DND-41 (cell line): ENCODE measurements at regions not wholly inside any gene's neighbourhood (a gene's known extent, or its start where the extent isn't known, plus 50 kb on each side); places are given as distances from the start of the nearest gene placed in this dataset.

Experiments used
- ATAC-seq: fragments of 200-7000 bp; cut with Tn5 transposase; 3 replicates; pipeline ENCODE4 v1.9.1; 2021; ENCODE audit warnings: low read depth; ENCODE audit not compliant: insufficient read depth
- DNase-seq: peaks from one replicate; pipeline ENCODE4 v3.0.0-alpha.2; 2020
- H2AFZ ChIP-seq: 2 replicates; pipeline ENCODE4 v1.6.0; 2012; ENCODE audit warnings: low read depth, low read length
- H3K27ac ChIP-seq: 2 replicates; pipeline ENCODE4 v1.5.1; 2012; ENCODE audit warnings: low read length, inconsistent platforms
- H3K27me3 ChIP-seq: fragments of 200-600 bp; sonication (generic); 2 replicates; pipeline ENCODE4 v1.6.0; 2012; ENCODE audit warnings: low read length, mild to moderate bottlenecking, inconsistent platforms; ENCODE audit not compliant: insufficient read depth, poor library complexity
- H3K36me3 ChIP-seq: 2 replicates; pipeline ENCODE4 v1.5.1; 2012; ENCODE audit warnings: low read length, inconsistent platforms; ENCODE audit not compliant: insufficient read depth
- H3K4me1 ChIP-seq: 2 replicates; pipeline ENCODE4 v1.5.1; 2012; ENCODE audit warnings: mild to moderate bottlenecking, low read length; ENCODE audit not compliant: insufficient read depth
- H3K4me2 ChIP-seq: 2 replicates; pipeline ENCODE4 v1.6.0; 2012; ENCODE audit warnings: mild to moderate bottlenecking, moderate library complexity, low read length, inconsistent platforms; ENCODE audit not compliant: insufficient read depth
- H3K4me3 ChIP-seq, 2 experiments: fragments of 200-600 bp in 1 of 2; shearing (Covaris generic) in 1 of 2; 2 replicates each; pipeline ENCODE4 v1.5.1; 2012 to 2016; ENCODE audit warnings: inconsistent platforms in 2 of 2, low read length in 2 of 2, mild to moderate bottlenecking in 2 of 2, low read depth in 1 of 2, moderate library complexity in 1 of 2
- H3K79me2 ChIP-seq: 2 replicates; pipeline ENCODE4 v1.6.0; 2012; ENCODE audit warnings: low read length, inconsistent platforms; ENCODE audit not compliant: insufficient read depth
- H3K9ac ChIP-seq: 2 replicates; pipeline ENCODE4 v1.6.0; 2012; ENCODE audit warnings: low read depth, mild to moderate bottlenecking, inconsistent platforms, low read length, moderate library complexity
- H3K9me3 ChIP-seq: 2 replicates; pipeline ENCODE4 v1.5.1; 2012; ENCODE audit warnings: low read length, moderate library complexity, mild to moderate bottlenecking, inconsistent platforms; ENCODE audit not compliant: insufficient read depth, severe bottlenecking
- H4K20me1 ChIP-seq: 2 replicates; pipeline ENCODE4 v1.6.0; 2012; ENCODE audit warnings: low read length; ENCODE audit not compliant: insufficient read depth
- EZH2 ChIP-seq: IDR thresholded peaks from 3 replicates; pipeline ENCODE4 v1.6.1; 2012; ENCODE audit warnings: borderline replicate concordance, low read depth, mild to moderate bottlenecking, moderate library complexity, low read length, inconsistent platforms; ENCODE audit not compliant: severe bottlenecking
- TF ChIP-seq, protein P1 (sequence below): IDR thresholded peaks from 2 replicates; pipeline ENCODE4 v1.5.1; 2012; ENCODE audit warnings: borderline replicate concordance, low read length, moderate library complexity, mild to moderate bottlenecking; ENCODE audit not compliant: poor library complexity, severe bottlenecking; ENCODE audit errors: extremely low read depth

- Histone ChIP-seq H3K4me1 (no peaks in the 10 kb centered on the region), H3K36me3 (no peaks in the 10 kb centered on the region), H3K27ac (no peak overlapping the region), H3K9ac (no peak overlapping the region), H4K20me1 (no peaks in the 10 kb centered on the region), H3K4me3 (no peak overlapping the region), H3K4me2 (no peak overlapping the region), H3K79me2 (no peaks in the 10 kb centered on the region), H3K9me3 (no peaks in the 10 kb centered on the region), H3K27me3 (no peaks in the 10 kb centered on the region), H2AFZ (no peak overlapping the region)
- ATAC-seq (0 out of 3 replicates have a peak, but pooled peaks have one; percentile 27), DNase-seq (no peak)
- TF ChIP-seq EZH2 = no peak
- TF ChIP-seq, protein P1, sequence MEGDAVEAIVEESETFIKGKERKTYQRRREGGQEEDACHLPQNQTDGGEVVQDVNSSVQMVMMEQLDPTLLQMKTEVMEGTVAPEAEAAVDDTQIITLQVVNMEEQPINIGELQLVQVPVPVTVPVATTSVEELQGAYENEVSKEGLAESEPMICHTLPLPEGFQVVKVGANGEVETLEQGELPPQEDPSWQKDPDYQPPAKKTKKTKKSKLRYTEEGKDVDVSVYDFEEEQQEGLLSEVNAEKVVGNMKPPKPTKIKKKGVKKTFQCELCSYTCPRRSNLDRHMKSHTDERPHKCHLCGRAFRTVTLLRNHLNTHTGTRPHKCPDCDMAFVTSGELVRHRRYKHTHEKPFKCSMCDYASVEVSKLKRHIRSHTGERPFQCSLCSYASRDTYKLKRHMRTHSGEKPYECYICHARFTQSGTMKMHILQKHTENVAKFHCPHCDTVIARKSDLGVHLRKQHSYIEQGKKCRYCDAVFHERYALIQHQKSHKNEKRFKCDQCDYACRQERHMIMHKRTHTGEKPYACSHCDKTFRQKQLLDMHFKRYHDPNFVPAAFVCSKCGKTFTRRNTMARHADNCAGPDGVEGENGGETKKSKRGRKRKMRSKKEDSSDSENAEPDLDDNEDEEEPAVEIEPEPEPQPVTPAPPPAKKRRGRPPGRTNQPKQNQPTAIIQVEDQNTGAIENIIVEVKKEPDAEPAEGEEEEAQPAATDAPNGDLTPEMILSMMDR = no peak
These were observed 105.8 kb upstream of the ARHGAP42 start for GRCh38 chr11:100581318-100581717.

DNA sequence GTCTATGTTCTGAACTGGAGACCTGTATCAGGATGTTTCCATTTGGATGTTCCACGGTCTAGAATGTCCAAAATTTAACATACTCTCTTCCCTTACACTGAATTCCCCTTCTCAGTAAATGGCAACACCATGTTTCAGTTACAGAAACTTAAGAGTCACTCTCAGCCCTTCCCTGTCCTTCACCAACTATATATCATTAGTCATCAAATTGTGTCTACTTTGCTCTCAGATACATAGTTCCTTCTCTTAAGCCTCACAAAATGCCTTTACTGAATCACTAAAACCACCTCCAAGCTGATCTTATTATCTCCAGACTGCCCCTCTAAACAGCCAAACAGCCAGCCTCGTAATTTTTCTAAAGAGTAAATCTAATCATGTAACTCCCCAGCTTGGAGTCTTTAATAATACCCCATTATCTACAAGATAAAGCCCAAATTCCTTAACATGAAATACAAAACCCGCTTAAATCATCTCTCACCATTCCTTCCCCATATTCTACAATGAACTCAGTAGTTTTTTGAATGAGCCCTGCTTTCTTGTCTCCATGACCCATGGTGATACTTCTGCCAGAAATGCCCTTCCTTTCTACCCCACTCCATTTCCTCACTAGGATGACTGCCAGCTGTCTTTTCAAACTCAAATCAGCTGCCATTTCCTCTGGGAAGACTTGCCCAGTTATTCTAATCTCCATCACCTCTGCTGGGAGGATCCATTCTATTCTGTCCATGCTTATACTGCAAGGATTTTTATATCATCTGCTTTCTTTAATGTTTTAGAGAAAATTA, 102.7 kb upstream of the ARHGAP42 start:
- TF ChIP-seq, protein P1 = no peak
- no peak for TF ChIP-seq EZH2
- H3K4me2 ChIP-seq = no peak overlapping the region
- DNase-seq (no peak), ATAC-seq (no peak)
- no peaks in the 10 kb centered on the region for H3K79me2 ChIP-seq
- H3K4me3 ChIP-seq = no peak overlapping the region
- H2AFZ ChIP-seq = no peak overlapping the region
- no peaks in the 10 kb centered on the region for H3K27me3 ChIP-seq
- no peaks in the 10 kb centered on the region for H4K20me1 ChIP-seq
- H3K9ac ChIP-seq = no peak overlapping the region
- H3K9me3 ChIP-seq = no peaks in the 10 kb centered on the region
- no peaks in the 10 kb centered on the region for H3K4me1 ChIP-seq
- H3K27ac ChIP-seq = no peak overlapping the region
- no peaks in the 10 kb centered on the region for H3K36me3 ChIP-seq

- Histone ChIP-seq H3K27ac (no peak overlapping the region), H3K27me3 (no peaks in the 10 kb centered on the region), H3K4me2 (no peak overlapping the region), H3K4me3 (no peak overlapping the region), H4K20me1 (no peaks in the 10 kb centered on the region), H3K79me2 (no peaks in the 10 kb centered on the region), H3K36me3 (no peaks in the 10 kb centered on the region), H3K4me1 (no peaks in the 10 kb centered on the region), H3K9ac (no peak overlapping the region), H3K9me3 (no peaks in the 10 kb centered on the region), H2AFZ (no peak overlapping the region)
- TF ChIP-seq, protein P1 = no peak
- DNase-seq (no peak), ATAC-seq (no peak)
These were observed 101.4 kb upstream of the ARHGAP42 start for GRCh38 chr11:100585728-100586127.
